HepG2 (cell line): ENCODE measurements at regions not wholly inside any gene's neighbourhood (a gene's known extent, or its start where the extent isn't known, plus 50 kb on each side); places are given as distances from the start of the nearest gene placed in this dataset.

Experiments used
- EHMT2 ChIP-seq: fragments of 200-600 bp; sonication (generic); IDR thresholded peaks from 2 replicates; pipeline ENCODE4 v1.7.0; 2017; ENCODE audit warnings: antibody characterized with exemption, low read depth, low read length, borderline replicate concordance
- GATAD2A ChIP-seq: IDR thresholded peaks from 2 replicates; pipeline ENCODE4 v1.6.1; 2016
- HNF1A ChIP-seq, 2 experiments: sonication (generic) in 1 of 2; formaldehyde crosslinking in 1 of 2; IDR thresholded peaks; 2 replicates each; pipeline versions ENCODE4 v1.4.0 to v1.6.1; 2016 to 2020; ENCODE audit warnings: borderline replicate concordance in 1 of 2, low read depth in 1 of 2, mild to moderate bottlenecking in 1 of 2, missing genetic modification reagents in 1 of 2
- MEF2D ChIP-seq: sonication (generic); formaldehyde crosslinking; IDR thresholded peaks from 2 replicates; pipeline ENCODE4 v1.5.1; 2020; ENCODE audit warnings: mild to moderate bottlenecking, missing genetic modification reagents
- MIER2 ChIP-seq: IDR thresholded peaks from 2 replicates; pipeline ENCODE4 v1.6.1; 2016; ENCODE audit warnings: missing biosample characterization, missing genetic modification reagents
- MYC ChIP-seq: sonication (generic); formaldehyde crosslinking; IDR thresholded peaks from 2 replicates; pipeline ENCODE4 v1.9.0; 2021; ENCODE audit warnings: missing genetic modification reagents, borderline replicate concordance
- NFRKB ChIP-seq: fragments of 450-650 bp; IDR thresholded peaks from 2 replicates; pipeline ENCODE4 v1.6.1; 2017
- TRIM24 ChIP-seq: sonication (generic); formaldehyde crosslinking; IDR thresholded peaks from 2 replicates; pipeline ENCODE4 v1.8.0; 2022; ENCODE audit warnings: mild to moderate bottlenecking, missing genetic modification reagents
- ZBTB26 ChIP-seq: IDR thresholded peaks from 2 replicates; pipeline ENCODE4 v1.6.1; 2016; ENCODE audit warnings: missing compliant biosample characterization, missing genetic modification reagents, borderline replicate concordance
- ZFY ChIP-seq: sonication (generic); formaldehyde crosslinking; IDR thresholded peaks from 2 replicates; pipeline ENCODE4 v1.4.0; 2020; ENCODE audit warnings: missing genetic modification reagents
- ZHX1 ChIP-seq: sonication (generic); formaldehyde crosslinking; IDR thresholded peaks from 2 replicates; pipeline ENCODE4 v1.8.1; 2022; ENCODE audit warnings: low read depth, mild to moderate bottlenecking, missing genetic modification reagents
- ZNF784 ChIP-seq: sonication (generic); formaldehyde crosslinking; IDR thresholded peaks from 2 replicates; pipeline ENCODE4 v1.5.1; 2020; ENCODE audit warnings: missing genetic modification reagents, mild to moderate bottlenecking, borderline replicate concordance

- no peak for TF ChIP-seq ZNF784
- peak; percentile 87 for TF ChIP-seq GATAD2A
- TF ChIP-seq EHMT2 = peak; percentile 64; the same call in 1 of the 2 replicates
- TF ChIP-seq NFRKB = no peak
- TF ChIP-seq TRIM24 (CRISPR knock-in tag) = no peak
- TF ChIP-seq ZBTB26 (CRISPR knock-in tag) = peak; percentile 98
- TF ChIP-seq MEF2D (CRISPR knock-in tag) = peak; percentile 64; the same call in 1 of the 2 replicates
- peak; percentile 44; the same call in 1 of the 2 replicates for TF ChIP-seq HNF1A (IDR thresholded peaks at IDR 0.05; ENCODE audit: low read depth)
- peak; percentile 85 for TF ChIP-seq HNF1A (CRISPR knock-in tag; IDR thresholded peaks at IDR 0.05; ENCODE audit: borderline replicate concordance)
- TF ChIP-seq MIER2 (CRISPR knock-in tag) = no peak
- peak; percentile 26; the same call in 1 of the 2 replicates for TF ChIP-seq MYC
- no peak for TF ChIP-seq ZHX1 (CRISPR knock-in tag)
- TF ChIP-seq ZFY (CRISPR knock-in tag) = peak; percentile 25; the same call in 1 of the 2 replicates
These were observed 197.5 kb downstream of the HS3ST3A1 start (continued) for GRCh38 chr17:13403982-13404946.
